Tibial artery (tissue), 4 donors: ENCODE measurements at regions not wholly inside any gene's neighbourhood (a gene's known extent, or its start where the extent isn't known, plus 50 kb on each side); places are given as distances from the start of the nearest gene placed in this dataset.

ENCODE experiments used
- DNase-seq, 2 donors: peaks; one replicate each; pipeline ENCODE4 v3.0.0-alpha.2; 2019
- H3K27ac ChIP-seq, 2 donors: fragments of 200-600 bp; sonication (generic) in 1 of 2; 1 replicate in 1 of 2; 2 replicates in 1 of 2; pipeline ENCODE4 v1.5.1; 2018 to 2019; ENCODE audit warnings: mild to moderate bottlenecking in 1 of 2
- H3K27me3 ChIP-seq, 2 donors: fragments of 200-600 bp; sonication (generic) in 1 of 2; one replicate each; pipeline versions ENCODE4 v1.5.1 to v1.6.0; 2016 to 2019
- H3K36me3 ChIP-seq, 3 donors: fragments of 200-600 bp; sonication (generic) in 2 of 3; one replicate each; pipeline ENCODE4 v1.5.1; 2016 to 2019; ENCODE audit warnings: mild to moderate bottlenecking in 2 of 3
- H3K4me1 ChIP-seq, 4 donors: fragments of 200-600 bp; sonication (generic) in 2 of 4; 1 replicate in 3 of 4; 2 replicates in 1 of 4; pipeline ENCODE4 v1.5.1; 2016 to 2019
- H3K4me3 ChIP-seq, 2 donors: fragments of 200-600 bp; sonication (generic) in 1 of 2; 1 replicate in 1 of 2; 2 replicates in 1 of 2; pipeline ENCODE4 v1.5.1; 2018 to 2019; ENCODE audit warnings: mild to moderate bottlenecking in 2 of 2
- H3K9me3 ChIP-seq, 3 donors: fragments of 200-600 bp; sonication (generic) in 1 of 3; one replicate each; pipeline ENCODE4 v1.5.1; 2016 to 2019
- CTCF ChIP-seq, 2 experiments: fragments of 200-600 bp in 1 of 2; fragments of 450-650 bp in 1 of 2; IDR thresholded peaks; one replicate each; pipeline ENCODE4 v1.5.1; 2017 to 2019; ENCODE audit warnings: antibody characterized with exemption in 2 of 2, mild to moderate bottlenecking in 1 of 2, moderate library complexity in 1 of 2
- intact Hi-C: fragments of 100-400 bp; cut with DNase I; formaldehyde crosslinking; loops from one replicate; pipeline ENCODE4 v1.15.0; 2023; ENCODE audit warnings: low total_unique reads

- intact Hi-C loops, result no loop called here
- H3K36me3 ChIP-seq, result no peaks in the 10 kb centered on the region
- no peak for DNase-seq
- no peaks in the 10 kb centered on the region for H3K27me3 ChIP-seq
- no peaks in the 10 kb centered on the region for H3K9me3 ChIP-seq
- H3K4me1 ChIP-seq, result no peaks in the 10 kb centered on the region
- no peak overlapping the region for H3K27ac ChIP-seq
- TF ChIP-seq CTCF (IDR thresholded peaks at IDR 0.05), result no peak
- H3K4me3 ChIP-seq, result no peak overlapping the region
Measured at GRCh38 chr2:151156431-151156830, 105.2 kb downstream of the RBM43 start.

- TF ChIP-seq CTCF (IDR thresholded peaks at IDR 0.05), result no peak
- H3K27ac ChIP-seq, result no peak overlapping the region
- H3K9me3 ChIP-seq, result no peaks in the 10 kb centered on the region
- DNase-seq, result no peak
- intact Hi-C loops, result no loop called here
- H3K4me1 ChIP-seq, result peaks cover 0 to 6% (median 0%) of the 10 kb centered on the region in 4 donors
- no peaks in the 10 kb centered on the region for H3K36me3 ChIP-seq
- no peak overlapping the region for H3K4me3 ChIP-seq
- no peaks in the 10 kb centered on the region for H3K27me3 ChIP-seq
Measured at GRCh38 chr2:151153601-151154000, 108.1 kb downstream of the RBM43 start.

- Histone ChIP-seq H3K27me3 (no peaks in the 10 kb centered on the region), H3K9me3 (no peaks in the 10 kb centered on the region), H3K4me1 (peaks cover 0 to 6% (median 0%) of the 10 kb centered on the region in 4 donors), H3K27ac (no peak overlapping the region), H3K36me3 (no peaks in the 10 kb centered on the region), H3K4me3 (no peak overlapping the region)
- intact Hi-C loops, result no loop called here
- TF ChIP-seq CTCF (IDR thresholded peaks at IDR 0.05), result no peak
- DNase-seq, result no peak
Measured at GRCh38 chr2:151150331-151151320, 111.0 kb downstream of the RBM43 start.

- H3K4me1 ChIP-seq, result no peaks in the 10 kb centered on the region
- H3K27me3 ChIP-seq, result no peaks in the 10 kb centered on the region
- TF ChIP-seq CTCF (IDR thresholded peaks at IDR 0.05), result no peak
- DNase-seq, result no peak
- H3K36me3 ChIP-seq, result no peaks in the 10 kb centered on the region
- H3K9me3 ChIP-seq, result no peaks in the 10 kb centered on the region
- no peak overlapping the region for H3K4me3 ChIP-seq
- H3K27ac ChIP-seq, result no peak overlapping the region
- intact Hi-C loops, result no loop called here
Measured at GRCh38 chr2:151138507-151138906, 123.2 kb downstream of the RBM43 start.

- no peak overlapping the region for H3K4me3 ChIP-seq
- intact Hi-C loops, result no loop called here
- DNase-seq, result no peak
- no peak for TF ChIP-seq CTCF (IDR thresholded peaks at IDR 0.05)
- H3K9me3 ChIP-seq, result no peaks in the 10 kb centered on the region
- H3K27me3 ChIP-seq, result no peaks in the 10 kb centered on the region
- no peak overlapping the region for H3K27ac ChIP-seq
- no peaks in the 10 kb centered on the region for H3K36me3 ChIP-seq
- H3K4me1 ChIP-seq, result no peaks in the 10 kb centered on the region
Measured at GRCh38 chr2:151137526-151137925, 124.1 kb downstream of the RBM43 start.
